GM12878 (cell line): ENCODE measurements at regions not wholly inside any gene's neighbourhood (a gene's known extent, or its start where the extent isn't known, plus 50 kb on each side); places are given as distances from the start of the nearest gene placed in this dataset.

Experiments used
- ATAC-seq: fragments of 200-7000 bp; cut with Tn5 transposase; 3 replicates; pipeline ENCODE4 v1.9.1; 2020; ENCODE audit warnings: mild to moderate bottlenecking, moderate library complexity
- BruUV-seq: library from RNA; stranded (reverse); fragments of 400-500 nt; replicated peaks from 2 replicates; lab custom pipeline; 2021; lab: Mats Ljungman, UMichigan
- CTCF ChIA-PET: fragments of 300-600 bp; sonication (Branson Sonifier 250); formaldehyde crosslinking; extraction: SDS; loops from one replicate; lab custom pipeline; 2021; ENCODE audit warnings: inconsistent platforms; lab: Yijun Ruan, JAX
- POLR2A ChIA-PET: fragments of 350-600 bp; formaldehyde crosslinking; extraction: SDS; loops from one replicate; lab custom pipeline; 2021; ENCODE audit warnings: inconsistent platforms; lab: Charles Lee
- RAD21 ChIA-PET: fragments of 300-600 bp; sonication (Branson Sonifier 250); formaldehyde crosslinking; loops from one replicate; lab custom pipeline; 2023; ENCODE audit warnings: antibody characterized with exemption; ENCODE audit not compliant: unreplicated experiment; lab: Charles Lee
- SMC1A ChIA-PET: fragments of 300-600 bp; sonication (Branson Sonifier 250); formaldehyde crosslinking; loops from one replicate; lab custom pipeline; 2023; ENCODE audit not compliant: unreplicated experiment, uncharacterized antibody; lab: Charles Lee
- DNase-seq: peaks from one replicate; pipeline ENCODE4 v3.0.0-alpha.2; 2011; ENCODE audit warnings: low read depth, low spot score
- FAIRE-seq: peaks from 3 replicates; lab custom pipeline; 2011; peaks lifted over from hg19 to GRCh38; lab: Jason Lieb, UNC
- H2AFZ ChIP-seq: 2 replicates; pipeline ENCODE4 v1.6.0; 2011; ENCODE audit warnings: low read depth, low read length, control low read depth; ENCODE audit not compliant: control insufficient read depth
- H3K27ac ChIP-seq: 2 replicates; pipeline ENCODE4 v1.5.1; 2011; ENCODE audit warnings: control low read depth; ENCODE audit not compliant: control insufficient read depth, insufficient read depth
- H3K27me3 ChIP-seq, 2 experiments: replicated peaks in 1 of 2; 2 replicates each; pipeline versions ENCODE4 v1.6.0 to v1.6.1; 2011; ENCODE audit warnings: low read length in 1 of 2; ENCODE audit not compliant: control insufficient read depth in 2 of 2, insufficient read depth in 2 of 2
- H3K36me3 ChIP-seq, 2 experiments: 2 replicates each; pipeline ENCODE4 v1.5.1; 2011; ENCODE audit warnings: low read length in 1 of 2; ENCODE audit not compliant: control insufficient read depth in 2 of 2, insufficient read depth in 2 of 2
- H3K4me1 ChIP-seq: 2 replicates; pipeline ENCODE4 v1.6.1; 2011; ENCODE audit warnings: mild to moderate bottlenecking, low read length, moderate library complexity, mixed read lengths; ENCODE audit not compliant: control insufficient read depth, insufficient read depth
- H3K4me2 ChIP-seq: 2 replicates; pipeline ENCODE4 v1.6.0; 2011; ENCODE audit warnings: control low read depth; ENCODE audit not compliant: control insufficient read depth, insufficient read depth
- H3K4me3 ChIP-seq: fragments of 200-600 bp; sonication (generic); 2 replicates; pipeline ENCODE4 v1.5.1; 2016
- H3K79me2 ChIP-seq: 2 replicates; pipeline ENCODE4 v1.6.0; 2011; ENCODE audit warnings: low read length; ENCODE audit not compliant: control insufficient read depth, insufficient read depth
- H3K9ac ChIP-seq: 2 replicates; pipeline ENCODE4 v1.8.0; 2011; ENCODE audit warnings: low read length, control low read depth, mixed read lengths; ENCODE audit not compliant: control insufficient read depth, insufficient read depth
- H3K9me3 ChIP-seq: replicated peaks from 3 replicates; pipeline ENCODE4 v1.5.1; 2011; ENCODE audit warnings: mild to moderate bottlenecking, low read length; ENCODE audit not compliant: control insufficient read depth, insufficient read depth
- H4K20me1 ChIP-seq: 2 replicates; pipeline ENCODE4 v1.6.0; 2011; ENCODE audit not compliant: control insufficient read depth, insufficient read depth
- ATF2 ChIP-seq: IDR thresholded peaks from 2 replicates; pipeline ENCODE4 v1.6.1; 2012; ENCODE audit warnings: low read length, inconsistent platforms
- HDAC2 ChIP-seq: fragments of 200-600 bp; sonication (generic); IDR thresholded peaks from 2 replicates; pipeline ENCODE4 v1.6.1; 2017
- IKZF2 ChIP-seq, 2 experiments: fragments of 450-650 bp; IDR thresholded peaks; 2 replicates each; pipeline ENCODE4 v1.6.1; 2017; ENCODE audit warnings: mild to moderate bottlenecking in 2 of 2, moderate library complexity in 2 of 2
- NFIC ChIP-seq: IDR thresholded peaks from 2 replicates; pipeline ENCODE4 v1.6.1; 2012; ENCODE audit warnings: low read depth, mild to moderate bottlenecking, inconsistent platforms, low read length, moderate library complexity
- NFYA ChIP-seq: IDR thresholded peaks from 2 replicates; pipeline ENCODE4 v1.6.1; 2011; ENCODE audit warnings: low read depth, mild to moderate bottlenecking, low read length, improper control_type of control experiment, borderline replicate concordance
- POLR2AphosphoS2 ChIP-seq: IDR thresholded peaks from 2 replicates; pipeline ENCODE4 v1.6.1; 2011; ENCODE audit warnings: low read depth, mild to moderate bottlenecking, low read length, improper control_type of control experiment, moderate library complexity
- RAD51 ChIP-seq: fragments of 450-650 bp; IDR thresholded peaks from 2 replicates; pipeline ENCODE4 v1.6.1; 2016; ENCODE audit warnings: moderate library complexity, mild to moderate bottlenecking, inconsistent platforms
- TAF1 ChIP-seq: IDR thresholded peaks from 2 replicates; pipeline ENCODE4 v1.6.1; 2011; ENCODE audit warnings: mild to moderate bottlenecking, low read depth, low read length, borderline replicate concordance
- ZNF217 ChIP-seq: fragments of 450-650 bp; IDR thresholded peaks from 2 replicates; pipeline ENCODE4 v1.6.1; 2017; ENCODE audit warnings: antibody characterized with exemption, mild to moderate bottlenecking
- WGBS: methylation state at CpG from one replicate; pipeline ENCODE4 v1.1.6; 2016; ENCODE audit warnings: low lambda C conversion rate; ENCODE audit not compliant: insufficient replicate concordance, insufficient coverage; ENCODE audit errors: missing lambda C conversion rate; 5-methylcytosine and 5-hydroxymethylcytosine counted together
- in situ Hi-C: fragments of 300-500 bp; cut with MboI; formaldehyde crosslinking; loops from 9 replicates; pipeline ENCODE4 v1.14.3; 2018; ENCODE audit warnings: mixed read lengths
- intact Hi-C: fragments of 100-400 bp; cut with micrococcal nuclease; formaldehyde crosslinking; loops from one replicate; pipeline ENCODE4 v1.14.2; 2022; ENCODE audit not compliant: unreplicated experiment

DNA sequence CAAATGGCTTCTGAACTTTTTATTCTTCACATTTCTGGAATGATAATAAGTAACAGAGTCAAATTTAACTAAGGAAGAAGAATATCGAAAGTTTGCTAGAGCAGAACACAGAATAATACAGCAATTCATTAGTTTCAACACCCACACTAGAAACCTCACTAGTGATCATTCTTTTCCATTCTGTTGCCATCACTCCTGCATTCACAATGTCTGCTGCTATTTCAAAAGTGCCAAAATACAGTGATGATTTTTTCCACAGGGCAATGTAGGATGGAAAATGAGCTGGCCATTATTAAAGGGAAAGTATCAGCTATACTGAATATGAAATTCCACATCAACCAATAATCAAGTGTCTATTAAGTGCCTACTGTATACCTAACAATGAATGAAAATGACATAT is 186.7 kb downstream of the USP46 start:
- ChIA-PET CTCF (no interaction called here), RAD21 (no interaction called here), POLR2A (no interaction called here)
- H3K4me1 ChIP-seq: no peaks in the 10 kb centered on the region
- no peaks in the 10 kb centered on the region for H3K9me3 ChIP-seq
- H3K9ac ChIP-seq: no peak overlapping the region
- H3K4me2 ChIP-seq: no peak overlapping the region
- no peak overlapping the region for H3K4me3 ChIP-seq
- DNase-seq: no peak
- no peaks in the 10 kb centered on the region for H3K36me3 ChIP-seq
- H3K79me2 ChIP-seq: no peaks in the 10 kb centered on the region
- BruUV-seq: no TSS peak
- H3K27ac ChIP-seq: no peak overlapping the region
- no peaks in the 10 kb centered on the region for H3K27me3 ChIP-seq
- TF ChIP-seq ATF2: no peak
- no peak for TF ChIP-seq POLR2AphosphoS2
- no peak for TF ChIP-seq IKZF2 (IDR thresholded peaks at IDR 0.05)
- TF ChIP-seq HDAC2: no peak
- TF ChIP-seq NFIC: no peak
- no peak for TF ChIP-seq ZNF217
- no peak for TF ChIP-seq TAF1
- TF ChIP-seq NFYA: no peak
- TF ChIP-seq RAD51: no peak
- TF ChIP-seq, all 136 proteins: peak for 0
- WGBS: 25% methylated on average over 1 of the region's 1 CpG
- Histone ChIP-seq H2AFZ (no peak overlapping the region), H4K20me1 (no peaks in the 10 kb centered on the region)
- no peak for FAIRE-seq
- no peak for ATAC-seq
- in situ Hi-C loops: no loop called here
- intact Hi-C loops: no loop called here
- SMC1A ChIA-PET: no interaction called here
